ENCODE measurements at regions not wholly inside any gene's neighbourhood (a gene's known extent, or its start where the extent isn't known, plus 50 kb on each side); places are given as distances from the start of the nearest gene placed in this dataset.
A peak's percentile ranks its signal among the peaks of the same experiment; 100 is the strongest.

DNA sequence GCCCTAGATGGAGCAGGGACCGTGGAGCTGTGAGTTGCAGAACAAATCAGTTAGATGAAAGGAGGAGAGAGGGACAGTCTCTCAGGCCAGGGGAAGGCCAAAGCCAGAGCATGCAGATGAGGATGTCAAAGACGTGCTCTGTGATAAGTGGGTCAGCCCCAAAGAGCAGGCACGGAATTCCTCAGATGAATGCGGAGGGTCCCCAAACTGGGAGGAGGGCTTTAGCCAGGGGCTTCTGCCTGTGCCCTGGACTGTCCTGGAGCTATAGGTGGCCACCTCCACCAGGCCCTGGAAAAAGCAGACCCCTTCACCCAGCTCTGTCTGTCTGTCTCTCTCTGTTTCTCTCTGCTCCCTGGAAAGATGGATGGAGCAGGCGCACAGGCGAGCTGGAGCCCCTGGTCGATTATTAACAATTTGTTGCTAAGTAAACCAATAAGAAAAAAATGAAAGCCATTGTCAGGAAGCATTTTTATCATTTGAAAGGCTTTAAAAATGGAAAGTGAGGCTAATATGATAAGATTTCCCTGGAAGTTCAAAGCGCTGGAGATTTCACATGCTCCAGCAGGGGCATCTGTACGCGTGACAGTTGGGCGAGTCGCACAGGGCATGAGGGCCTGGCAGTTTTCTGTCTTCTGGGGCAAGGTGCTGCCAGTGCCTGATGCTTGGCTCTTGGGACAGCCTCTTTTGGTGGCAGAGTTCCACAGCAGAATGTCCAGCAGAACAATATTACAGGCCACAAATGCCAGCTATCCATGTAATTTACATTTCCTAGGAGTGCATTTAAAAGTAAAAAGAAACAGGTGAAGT, 241.0 kb downstream of the GLI2 start:
- 98% methylated on average over 12 of the region's 12 CpGs for WGBS

GRCh38 chr2:120977582-120978358, 242.1 kb downstream of the GLI2 start:
- H3K9me3 ChIP-seq (ENCODE audit: control insufficient read depth, low read length): no peaks in the 10 kb centered on the region
- H3K18ac ChIP-seq (ENCODE audit: low read depth in 1 of 2, low read length in 2 of 2): no peak overlapping the region
- H3K4me3 ChIP-seq (ENCODE audit: insufficient read depth in 1 of 2, low read depth in 1 of 2, low read length in 2 of 2): no peak overlapping the region
- peaks cover 14% of the 10 kb centered on the region for H3K4me1 ChIP-seq (ENCODE audit: control insufficient read depth, insufficient read depth, low read depth, low read length)
- no peak overlapping the region for H3K23ac ChIP-seq (ENCODE audit: low read length in 2 of 2)
- H2BK5ac ChIP-seq (ENCODE audit: low read depth, low read length, poor library complexity, severe bottlenecking): no peak overlapping the region
- H3K4me2 ChIP-seq (ENCODE audit: low read length, poor library complexity, severe bottlenecking): no peak overlapping the region
- H4K8ac ChIP-seq (ENCODE audit: low read length): no peak overlapping the region
- no peak overlapping the region for H3K27ac ChIP-seq (ENCODE audit: low read length, poor library complexity, severe bottlenecking)
- H3K9ac ChIP-seq (ENCODE audit: low read length): no peak overlapping the region
- H2BK15ac ChIP-seq (ENCODE audit: low read depth, poor library complexity, severe bottlenecking): peak overlapping the region; percentile 7
- H2BK120ac ChIP-seq (ENCODE audit: low read depth, low read length): no peak overlapping the region
- no peak overlapping the region for H3K4ac ChIP-seq (ENCODE audit: low read depth in 1 of 2, low read length in 2 of 2)
- no peak overlapping the region for H2AFZ ChIP-seq (ENCODE audit: low read depth, low read length)
- 96% methylated on average over 23 of the region's 25 CpGs for WGBS
- H2BK12ac ChIP-seq (ENCODE audit: low read length in 2 of 2): no peak overlapping the region
- H3K14ac ChIP-seq (ENCODE audit: low read length in 2 of 2): no peak overlapping the region
- H3K36me3 ChIP-seq (ENCODE audit: control insufficient read depth in 1 of 2, insufficient read depth in 2 of 2, low read depth in 1 of 2, low read length in 2 of 2): peaks cover 41 to 54% of the 10 kb centered on the region in 2 experiments
- H4K91ac ChIP-seq (ENCODE audit: low read length): no peak overlapping the region
- no peaks in the 10 kb centered on the region for H3K79me1 ChIP-seq (replicated peaks; ENCODE audit: low read length, poor library complexity, severe bottlenecking)
- H2AK5ac ChIP-seq (ENCODE audit: low read length, severe bottlenecking): no peak overlapping the region
- H3K27me3 ChIP-seq (ENCODE audit: control insufficient read depth in 1 of 2, insufficient read depth in 1 of 2, low read length in 2 of 2): no peaks in the 10 kb centered on the region
- DNase-seq: no peak

More for the DNA sequence above, 241.0 kb downstream of the GLI2 start:
- Histone ChIP-seq H3K36me3 (ENCODE audit: control insufficient read depth in 1 of 2, insufficient read depth in 2 of 2, low read depth in 1 of 2, low read length in 2 of 2) (peaks cover 49 to 63% of the 10 kb centered on the region in 2 experiments), H3K4me3 (ENCODE audit: insufficient read depth in 1 of 2, low read depth in 1 of 2, low read length in 2 of 2) (no peak overlapping the region), H3K4me1 (ENCODE audit: control insufficient read depth, insufficient read depth, low read depth, low read length) (peaks cover 10% of the 10 kb centered on the region), H3K4me2 (ENCODE audit: low read length, poor library complexity, severe bottlenecking) (no peak overlapping the region), H4K91ac (ENCODE audit: low read length) (no peak overlapping the region), H2BK12ac (ENCODE audit: low read length in 2 of 2) (no peak overlapping the region), H3K79me1 (replicated peaks; ENCODE audit: low read length, poor library complexity, severe bottlenecking) (no peaks in the 10 kb centered on the region), H2AFZ (ENCODE audit: low read depth, low read length) (no peak overlapping the region), H3K27me3 (ENCODE audit: control insufficient read depth in 1 of 2, insufficient read depth in 1 of 2, low read length in 2 of 2) (no peaks in the 10 kb centered on the region), H4K8ac (ENCODE audit: low read length) (no peak overlapping the region), H2BK15ac (ENCODE audit: low read depth, poor library complexity, severe bottlenecking) (no peak overlapping the region), H3K9me3 (ENCODE audit: control insufficient read depth, low read length) (no peaks in the 10 kb centered on the region), H3K27ac (ENCODE audit: low read length, poor library complexity, severe bottlenecking) (no peak overlapping the region), H3K14ac (ENCODE audit: low read length in 2 of 2) (no peak overlapping the region), H3K9ac (ENCODE audit: low read length) (no peak overlapping the region), H3K18ac (ENCODE audit: low read depth in 1 of 2, low read length in 2 of 2) (no peak overlapping the region), H2BK120ac (ENCODE audit: low read depth, low read length) (no peak overlapping the region), H3K4ac (ENCODE audit: low read depth in 1 of 2, low read length in 2 of 2) (no peak overlapping the region), H2AK5ac (ENCODE audit: low read length, severe bottlenecking) (no peak overlapping the region), H3K23ac (ENCODE audit: low read length in 2 of 2) (no peak overlapping the region), H2BK5ac (ENCODE audit: low read depth, low read length, poor library complexity, severe bottlenecking) (no peak overlapping the region)
- DNase-seq: no peak

GRCh38 chr2:120978359-120979050, 242.8 kb downstream of the GLI2 start:
- Histone ChIP-seq H3K18ac (ENCODE audit: low read depth in 1 of 2, low read length in 2 of 2) (no peak overlapping the region), H3K27me3 (ENCODE audit: control insufficient read depth in 1 of 2, insufficient read depth in 1 of 2, low read length in 2 of 2) (no peaks in the 10 kb centered on the region), H2BK12ac (ENCODE audit: low read length in 2 of 2) (no peak overlapping the region), H2AFZ (ENCODE audit: low read depth, low read length) (no peak overlapping the region), H3K27ac (ENCODE audit: low read length, poor library complexity, severe bottlenecking) (no peak overlapping the region), H3K9ac (ENCODE audit: low read length) (no peak overlapping the region), H2BK5ac (ENCODE audit: low read depth, low read length, poor library complexity, severe bottlenecking) (no peak overlapping the region), H3K36me3 (ENCODE audit: control insufficient read depth in 1 of 2, insufficient read depth in 2 of 2, low read depth in 1 of 2, low read length in 2 of 2) (peaks cover 35 to 49% of the 10 kb centered on the region in 2 experiments), H3K4ac (ENCODE audit: low read depth in 1 of 2, low read length in 2 of 2) (no peak overlapping the region), H3K9me3 (ENCODE audit: control insufficient read depth, low read length) (no peaks in the 10 kb centered on the region), H4K8ac (ENCODE audit: low read length) (no peak overlapping the region), H2BK15ac (ENCODE audit: low read depth, poor library complexity, severe bottlenecking) (no peak overlapping the region), H2BK120ac (ENCODE audit: low read depth, low read length) (no peak overlapping the region), H2AK5ac (ENCODE audit: low read length, severe bottlenecking) (no peak overlapping the region), H3K79me1 (replicated peaks; ENCODE audit: low read length, poor library complexity, severe bottlenecking) (no peaks in the 10 kb centered on the region), H3K14ac (ENCODE audit: low read length in 2 of 2) (no peak overlapping the region), H3K4me1 (ENCODE audit: control insufficient read depth, insufficient read depth, low read depth, low read length) (peaks cover 21% of the 10 kb centered on the region), H3K4me3 (ENCODE audit: insufficient read depth in 1 of 2, low read depth in 1 of 2, low read length in 2 of 2) (no peak overlapping the region), H4K91ac (ENCODE audit: low read length) (peak overlapping the region; percentile 9), H3K23ac (ENCODE audit: low read length in 2 of 2) (no peak overlapping the region), H3K4me2 (ENCODE audit: low read length, poor library complexity, severe bottlenecking) (no peak overlapping the region)
- 90% methylated on average over 20 of the region's 20 CpGs for WGBS
- peak; percentile 11 for DNase-seq

- Histone ChIP-seq H3K9ac (ENCODE audit: low read length) (no peak overlapping the region), H3K27me3 (ENCODE audit: control insufficient read depth in 1 of 2, insufficient read depth in 1 of 2, low read length in 2 of 2) (no peaks in the 10 kb centered on the region), H2AFZ (ENCODE audit: low read depth, low read length) (no peak overlapping the region), H3K14ac (ENCODE audit: low read length in 2 of 2) (no peak overlapping the region), H3K4me3 (ENCODE audit: insufficient read depth in 1 of 2, low read depth in 1 of 2, low read length in 2 of 2) (no peak overlapping the region), H3K79me1 (replicated peaks; ENCODE audit: low read length, poor library complexity, severe bottlenecking) (no peaks in the 10 kb centered on the region), H3K36me3 (ENCODE audit: control insufficient read depth in 1 of 2, insufficient read depth in 2 of 2, low read depth in 1 of 2, low read length in 2 of 2) (peaks cover 38 to 48% of the 10 kb centered on the region in 2 experiments), H2BK5ac (ENCODE audit: low read depth, low read length, poor library complexity, severe bottlenecking) (no peak overlapping the region), H4K91ac (ENCODE audit: low read length) (no peak overlapping the region), H3K4me1 (ENCODE audit: control insufficient read depth, insufficient read depth, low read depth, low read length) (peaks cover 26% of the 10 kb centered on the region), H2BK120ac (ENCODE audit: low read depth, low read length) (no peak overlapping the region), H2BK12ac (ENCODE audit: low read length in 2 of 2) (no peak overlapping the region), H3K27ac (ENCODE audit: low read length, poor library complexity, severe bottlenecking) (no peak overlapping the region), H3K23ac (ENCODE audit: low read length in 2 of 2) (no peak overlapping the region), H2BK15ac (ENCODE audit: low read depth, poor library complexity, severe bottlenecking) (no peak overlapping the region), H3K4ac (ENCODE audit: low read depth in 1 of 2, low read length in 2 of 2) (no peak overlapping the region), H4K8ac (ENCODE audit: low read length) (no peak overlapping the region), H3K4me2 (ENCODE audit: low read length, poor library complexity, severe bottlenecking) (no peak overlapping the region), H3K18ac (ENCODE audit: low read depth in 1 of 2, low read length in 2 of 2) (no peak overlapping the region), H3K9me3 (ENCODE audit: control insufficient read depth, low read length) (no peaks in the 10 kb centered on the region), H2AK5ac (ENCODE audit: low read length, severe bottlenecking) (no peak overlapping the region)
- WGBS: 58% methylated on average over 1 of the region's 2 CpGs
- no peak for DNase-seq
Measured at GRCh38 chr2:120979398-120979797, 243.7 kb downstream of the GLI2 start.

All from mesenchymal stem cell (in vitro differentiated cells and primary cell).